ENCODE measurements at regions not wholly inside any gene's neighbourhood (a gene's known extent, or its start where the extent isn't known, plus 50 kb on each side); places are given as distances from the start of the nearest gene placed in this dataset.

DNA sequence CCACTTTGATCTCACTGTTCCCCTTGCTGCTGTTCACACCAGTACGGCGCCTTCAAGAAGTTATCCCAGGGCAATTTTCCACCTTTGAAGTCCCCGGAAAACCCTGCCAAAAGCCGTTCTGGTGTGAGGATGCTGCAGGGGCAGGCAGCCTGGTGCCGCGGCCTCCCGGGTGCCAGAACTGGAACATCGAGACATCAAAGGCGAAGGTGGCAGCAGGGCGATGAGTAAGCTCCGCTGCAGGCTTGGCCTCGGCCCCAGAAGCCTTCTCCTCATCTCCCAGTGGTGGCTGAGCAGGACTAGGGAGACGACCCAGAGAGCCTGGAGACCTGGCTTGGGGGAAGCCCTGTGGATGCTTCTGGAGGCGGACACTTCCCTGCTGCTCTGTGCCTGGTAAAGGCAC is 115.3 kb upstream of the MSX2 start:
- H3K27me3 ChIP-seq (ENCODE audit: control insufficient read depth in 2 of 2, insufficient read depth in 2 of 2, low read length in 2 of 2) = no peaks in the 10 kb centered on the region
- FAIRE-seq = no peak
- H3K36me3 ChIP-seq (ENCODE audit: control insufficient read depth in 2 of 2, extremely low read depth in 1 of 2, insufficient read depth in 2 of 2, low read length in 2 of 2) = no peaks in the 10 kb centered on the region
- no peaks in the 10 kb centered on the region for H3K9me1 ChIP-seq (replicated peaks; ENCODE audit: control insufficient read depth, extremely low read depth, insufficient read depth, low read length)
- H3K9me3 ChIP-seq (replicated peaks; ENCODE audit: control insufficient read depth, insufficient read depth, low read length) = peaks cover 11% of the 10 kb centered on the region
- H3K4me2 ChIP-seq (ENCODE audit: insufficient read depth, low read length) = no peak overlapping the region
- H4K20me1 ChIP-seq (replicated peaks; ENCODE audit: control insufficient read depth, extremely low read depth, insufficient read depth, low read length) = no peaks in the 10 kb centered on the region
- H3K79me2 ChIP-seq (ENCODE audit: control insufficient read depth, insufficient read depth, low read length) = no peaks in the 10 kb centered on the region
- no peaks in the 10 kb centered on the region for H3K4me1 ChIP-seq (ENCODE audit: control insufficient read depth, extremely low read depth, insufficient read depth, low read length)
- dilution Hi-C loops (cut with MboI; ENCODE audit: extremely low pct_ligation_motif_present, low sequenced_read_pairs) (no loop called here), intact Hi-C loops (cut with micrococcal nuclease) (no loop called here)
- H3K9ac ChIP-seq (replicated peaks; ENCODE audit: extremely low read depth, insufficient read depth, low read length) = no peak overlapping the region
- ChIA-PET POLR2A (no interaction called here), CTCF (no interaction called here)
- H3K4me3 ChIP-seq (replicated peaks in 1 of 3; ENCODE audit: insufficient read depth in 1 of 3, low read depth in 1 of 3, low read length in 3 of 3) = no peak overlapping the region
- DNase-seq (ENCODE audit: low read depth, low spot score) = no peak
- TF ChIP-seq FOS (IDR thresholded peaks at IDR 0.05; ENCODE audit: borderline replicate concordance, insufficient read depth, low read length) = no peak
- no peak for TF ChIP-seq POLR2A (IDR thresholded peaks at IDR 0.05; ENCODE audit: low read depth, low read length)
- no peak for TF ChIP-seq JUN (IDR thresholded peaks at IDR 0.05; ENCODE audit: borderline replicate concordance, insufficient read depth, insufficient read length, low read depth)
- H2AFZ ChIP-seq (ENCODE audit: low read depth, low read length) = no peak overlapping the region
- no TSS peak for BruUV-seq (replicated peaks)
- H3K27ac ChIP-seq (ENCODE audit: insufficient read depth, low read depth, low read length) = no peak overlapping the region

DNA sequence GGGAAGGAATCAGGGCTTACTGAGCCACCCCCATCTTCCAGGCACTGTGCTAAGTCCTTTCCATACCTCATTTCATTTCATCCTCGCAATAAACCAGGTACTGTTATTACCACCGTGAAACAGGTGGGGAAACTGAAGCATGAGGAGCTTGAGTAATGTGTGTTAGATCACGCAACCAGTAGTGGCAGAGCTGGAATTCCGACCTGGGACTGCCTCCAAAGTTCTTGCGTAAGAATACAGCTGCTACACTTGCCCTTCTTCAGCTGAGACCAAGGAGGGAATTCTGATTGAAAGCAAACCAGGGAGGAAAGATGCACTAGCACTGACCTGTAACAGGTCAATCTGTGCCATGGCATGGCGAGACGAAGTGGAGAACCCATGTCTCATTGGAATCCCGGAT is 113.4 kb upstream of the MSX2 start:
- no peaks in the 10 kb centered on the region for H3K79me2 ChIP-seq (ENCODE audit: control insufficient read depth, insufficient read depth, low read length)
- intact Hi-C loops (cut with micrococcal nuclease) (no loop called here), dilution Hi-C loops (cut with MboI; ENCODE audit: extremely low pct_ligation_motif_present, low sequenced_read_pairs) (no loop called here)
- no peaks in the 10 kb centered on the region for H3K9me1 ChIP-seq (replicated peaks; ENCODE audit: control insufficient read depth, extremely low read depth, insufficient read depth, low read length)
- no peak overlapping the region for H3K9ac ChIP-seq (replicated peaks; ENCODE audit: extremely low read depth, insufficient read depth, low read length)
- no peak overlapping the region for H3K4me3 ChIP-seq (replicated peaks in 1 of 3; ENCODE audit: insufficient read depth in 1 of 3, low read depth in 1 of 3, low read length in 3 of 3)
- no peak overlapping the region for H3K4me2 ChIP-seq (ENCODE audit: insufficient read depth, low read length)
- no peak for DNase-seq (ENCODE audit: low read depth, low spot score)
- H3K9me3 ChIP-seq (replicated peaks; ENCODE audit: control insufficient read depth, insufficient read depth, low read length) = peaks cover 11% of the 10 kb centered on the region
- H3K27me3 ChIP-seq (ENCODE audit: control insufficient read depth in 2 of 2, insufficient read depth in 2 of 2, low read length in 2 of 2) = no peaks in the 10 kb centered on the region
- BruUV-seq (replicated peaks) = no TSS peak
- H3K4me1 ChIP-seq (ENCODE audit: control insufficient read depth, extremely low read depth, insufficient read depth, low read length) = no peaks in the 10 kb centered on the region
- POLR2A ChIA-PET = no interaction called here
- TF ChIP-seq MYC (IDR thresholded peaks at IDR 0.05; ENCODE audit: low read depth, low read length) = no peak
- no peak for TF ChIP-seq POLR2A (IDR thresholded peaks at IDR 0.05; ENCODE audit: low read depth, low read length)
- TF ChIP-seq, protein P1, sequence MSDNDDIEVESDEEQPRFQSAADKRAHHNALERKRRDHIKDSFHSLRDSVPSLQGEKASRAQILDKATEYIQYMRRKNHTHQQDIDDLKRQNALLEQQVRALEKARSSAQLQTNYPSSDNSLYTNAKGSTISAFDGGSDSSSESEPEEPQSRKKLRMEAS (IDR thresholded peaks at IDR 0.05; ENCODE audit: insufficient read depth, insufficient read length) = no peak
- TF ChIP-seq JUN (IDR thresholded peaks at IDR 0.05; ENCODE audit: borderline replicate concordance, insufficient read depth, insufficient read length, low read depth) = no peak
- H3K36me3 ChIP-seq (ENCODE audit: control insufficient read depth in 2 of 2, extremely low read depth in 1 of 2, insufficient read depth in 2 of 2, low read length in 2 of 2) = no peaks in the 10 kb centered on the region
- no peak overlapping the region for H2AFZ ChIP-seq (ENCODE audit: low read depth, low read length)
- CTCF ChIA-PET = no interaction called here
- no peak overlapping the region for H3K27ac ChIP-seq (ENCODE audit: insufficient read depth, low read depth, low read length)
- no peaks in the 10 kb centered on the region for H4K20me1 ChIP-seq (replicated peaks; ENCODE audit: control insufficient read depth, extremely low read depth, insufficient read depth, low read length)
- FAIRE-seq = no peak
